PFSK-1 (cell line): ENCODE measurements at regions not wholly inside any gene's neighbourhood (a gene's known extent, or its start where the extent isn't known, plus 50 kb on each side); places are given as distances from the start of the nearest gene placed in this dataset.

Experiments used
- FOXP2 ChIP-seq: optimal IDR thresholded peaks from 2 replicates; pipeline ENCODE3; 2011; ENCODE audit warnings: borderline replicate concordance, control low read depth, inconsistent platforms; ENCODE audit not compliant: insufficient read depth; ENCODE audit errors: extremely low read length, extremely low read depth
- POLR2AphosphoS5 ChIP-seq: IDR thresholded peaks from 2 replicates; pipeline ENCODE4 v1.6.1; 2012; ENCODE audit warnings: low read depth, mild to moderate bottlenecking, control low read depth, low read length, moderate library complexity
- REST ChIP-seq, 2 experiments: IDR thresholded peaks; 2 replicates each; pipeline versions ENCODE4 v1.6.1 to v1.8.0; 2011 to 2012; ENCODE audit warnings: low read depth in 2 of 2, low read length in 2 of 2, control low read depth in 1 of 2, inconsistent platforms in 1 of 2, mild to moderate bottlenecking in 1 of 2, moderate library complexity in 1 of 2; ENCODE audit not compliant: insufficient read depth in 1 of 2
- SIN3A ChIP-seq: IDR thresholded peaks from 2 replicates; pipeline ENCODE4 v1.6.1; 2012; ENCODE audit warnings: mild to moderate bottlenecking, low read length, moderate library complexity, borderline replicate concordance; ENCODE audit not compliant: insufficient read depth
- TAF1 ChIP-seq: IDR thresholded peaks from 2 replicates; pipeline ENCODE4 v1.6.1; 2012; ENCODE audit warnings: low read length, control low read depth, borderline replicate concordance; ENCODE audit not compliant: insufficient read depth

GRCh38 chr5:89200899-89201298 is 317.9 kb upstream of the MEF2C start:
- TF ChIP-seq FOXP2 (no peak), SIN3A (no peak), POLR2AphosphoS5 (no peak), TAF1 (no peak), REST (IDR thresholded peaks at IDR 0.05; ENCODE audit: insufficient read depth in 1 of 2, low read depth in 2 of 2, low read length in 2 of 2) (no peak)

- TF ChIP-seq SIN3A: no peak
- TF ChIP-seq REST (IDR thresholded peaks at IDR 0.05; ENCODE audit: insufficient read depth in 1 of 2, low read depth in 2 of 2, low read length in 2 of 2): no peak
- no peak for TF ChIP-seq FOXP2
- no peak for TF ChIP-seq POLR2AphosphoS5
- TF ChIP-seq TAF1: no peak
These were observed 316.3 kb upstream of the MEF2C start for GRCh38 chr5:89199306-89199705.

GRCh38 chr5:89191374-89191773 is 308.4 kb upstream of the MEF2C start:
- TF ChIP-seq POLR2AphosphoS5 (no peak), FOXP2 (no peak), TAF1 (no peak), REST (IDR thresholded peaks at IDR 0.05; ENCODE audit: insufficient read depth in 1 of 2, low read depth in 2 of 2, low read length in 2 of 2) (no peak), SIN3A (no peak)

GRCh38 chr5:89190515-89191265 is 307.7 kb upstream of the MEF2C start:
- no peak for TF ChIP-seq SIN3A
- no peak for TF ChIP-seq REST (IDR thresholded peaks at IDR 0.05; ENCODE audit: insufficient read depth in 1 of 2, low read depth in 2 of 2, low read length in 2 of 2)
- TF ChIP-seq POLR2AphosphoS5: no peak
- no peak for TF ChIP-seq FOXP2
- TF ChIP-seq TAF1: no peak
